Upper lobe of left lung (tissue), 4 donors: ENCODE measurements at regions not wholly inside any gene's neighbourhood (a gene's known extent, or its start where the extent isn't known, plus 50 kb on each side); places are given as distances from the start of the nearest gene placed in this dataset.

Experiments used
- CTCF ChIP-seq, 6 experiments: fragments of 450-650 bp in 4 of 6; fragments of 200-600 bp in 2 of 6; sonication (generic) in 2 of 6; IDR thresholded peaks; one replicate each; pipeline ENCODE4 v1.5.1; 2016 to 2019; ENCODE audit warnings: antibody characterized with exemption in 6 of 6
- POLR2A ChIP-seq, 4 donors: fragments of 450-650 bp; IDR thresholded peaks; one replicate each; pipeline ENCODE4 v1.5.1; 2016 to 2017; ENCODE audit warnings: antibody characterized with exemption in 4 of 4, mild to moderate bottlenecking in 2 of 4
- POLR2AphosphoS5 ChIP-seq, 2 donors: sonication (generic); formaldehyde crosslinking; IDR thresholded peaks; one replicate each; pipeline ENCODE4 v1.5.1; 2017; ENCODE audit warnings: antibody characterized with exemption in 2 of 2

GRCh38 chr11:127393460-127393997 lies 393.0 kb upstream of the KIRREL3 start:
- TF ChIP-seq POLR2A (IDR thresholded peaks at IDR 0.05) (no peak), CTCF (IDR thresholded peaks at IDR 0.05) (no peak), POLR2AphosphoS5 (IDR thresholded peaks at IDR 0.05) (no peak)
